ENCODE measurements at regions not wholly inside any gene's neighbourhood (a gene's known extent, or its start where the extent isn't known, plus 50 kb on each side); places are given as distances from the start of the nearest gene placed in this dataset.

GRCh38 chr2:180676520-180677025, 303.8 kb upstream of the UBE2E3 start:
- H3K9me3 ChIP-seq, result no peaks in the 10 kb centered on the region
- no peaks in the 10 kb centered on the region for H3K27me3 ChIP-seq (ENCODE audit: low read depth)
- intact Hi-C loops (cut with DNase I), result no loop called here
- H3K36me3 ChIP-seq, result no peaks in the 10 kb centered on the region
- no peak for TF ChIP-seq CTCF (IDR thresholded peaks at IDR 0.05)
- ATAC-seq (no peak), DNase-seq (no peak)
- H3K4me3 ChIP-seq, result no peak overlapping the region
- H3K4me1 ChIP-seq, result no peaks in the 10 kb centered on the region
- H3K27ac ChIP-seq, result no peak overlapping the region

GRCh38 chr2:180675170-180675569, 305.2 kb upstream of the UBE2E3 start:
- intact Hi-C loops (cut with DNase I), result no loop called here
- Histone ChIP-seq H3K4me3 (no peak overlapping the region), H3K4me1 (no peaks in the 10 kb centered on the region), H3K9me3 (no peaks in the 10 kb centered on the region), H3K36me3 (no peaks in the 10 kb centered on the region), H3K27me3 (ENCODE audit: low read depth) (no peaks in the 10 kb centered on the region), H3K27ac (no peak overlapping the region)
- no peak for TF ChIP-seq CTCF (IDR thresholded peaks at IDR 0.05)
- DNase-seq (no peak), ATAC-seq (no peak)

- ATAC-seq, result no peak
- intact Hi-C loops (cut with DNase I), result no loop called here
- Histone ChIP-seq H3K4me3 (no peak overlapping the region), H3K27ac (no peak overlapping the region), H3K27me3 (ENCODE audit: low read depth) (no peaks in the 10 kb centered on the region), H3K4me1 (no peaks in the 10 kb centered on the region), H3K9me3 (no peaks in the 10 kb centered on the region), H3K36me3 (no peaks in the 10 kb centered on the region)
- no peak for DNase-seq
- no peak for TF ChIP-seq CTCF (IDR thresholded peaks at IDR 0.05)
Measured at GRCh38 chr2:180672377-180672776, 308.0 kb upstream of the UBE2E3 start.

- H3K27me3 ChIP-seq (ENCODE audit: low read depth), result no peaks in the 10 kb centered on the region
- H3K27ac ChIP-seq, result no peak overlapping the region
- no peak for DNase-seq
- intact Hi-C loops (cut with DNase I), result no loop called here
- TF ChIP-seq CTCF (IDR thresholded peaks at IDR 0.05), result no peak
- H3K9me3 ChIP-seq, result no peaks in the 10 kb centered on the region
- H3K36me3 ChIP-seq, result no peaks in the 10 kb centered on the region
- no peaks in the 10 kb centered on the region for H3K4me1 ChIP-seq
- H3K4me3 ChIP-seq, result no peak overlapping the region
- ATAC-seq, result no peak
Measured at GRCh38 chr2:180670302-180671003, 310.0 kb upstream of the UBE2E3 start.

- TF ChIP-seq CTCF (IDR thresholded peaks at IDR 0.05), result no peak
- no peaks in the 10 kb centered on the region for H3K4me1 ChIP-seq
- H3K9me3 ChIP-seq, result no peaks in the 10 kb centered on the region
Measured at GRCh38 chr2:180669016-180669415, 311.4 kb upstream of the UBE2E3 start.

More at GRCh38 chr2:180669016-180669415, 311.4 kb upstream of the UBE2E3 start:
- intact Hi-C loops (cut with DNase I), result no loop called here
- DNase-seq (no peak), ATAC-seq (no peak)
- no peaks in the 10 kb centered on the region for H3K36me3 ChIP-seq
- no peak overlapping the region for H3K4me3 ChIP-seq
- no peak overlapping the region for H3K27ac ChIP-seq
- no peaks in the 10 kb centered on the region for H3K27me3 ChIP-seq (ENCODE audit: low read depth)
